Upper lobe of left lung (tissue), 6 donors: ENCODE measurements at regions not wholly inside any gene's neighbourhood (a gene's known extent, or its start where the extent isn't known, plus 50 kb on each side); places are given as distances from the start of the nearest gene placed in this dataset.

Experiments used
- ATAC-seq, 2 donors: fragments of 200-7000 bp; cut with Tn5 transposase; one replicate each; pipeline ENCODE4 v1.9.1; 2022; ENCODE audit warnings: mild to moderate bottlenecking in 2 of 2, moderate library complexity in 2 of 2; ENCODE audit not compliant: low FRiP score in 2 of 2
- DNase-seq, 2 donors: peaks; one replicate each; pipeline ENCODE4 v3.0.0-alpha.2; 2019 to 2020
- H3K27ac ChIP-seq, 4 donors: fragments of 200-600 bp; sonication (generic); one replicate each; pipeline ENCODE4 v1.5.1; 2016 to 2019
- H3K27me3 ChIP-seq, 4 donors: fragments of 200-600 bp; sonication (generic); one replicate each; pipeline ENCODE4 v1.5.1; 2017 to 2019
- H3K36me3 ChIP-seq, 4 donors: fragments of 200-600 bp; sonication (generic); one replicate each; pipeline ENCODE4 v1.5.1; 2016 to 2019
- H3K4me1 ChIP-seq, 4 donors: fragments of 200-600 bp; sonication (generic); one replicate each; pipeline ENCODE4 v1.5.1; 2018 to 2019
- H3K4me3 ChIP-seq, 4 donors: fragments of 200-600 bp; sonication (generic); one replicate each; pipeline ENCODE4 v1.5.1; 2017 to 2019; ENCODE audit warnings: mild to moderate bottlenecking in 2 of 4, moderate library complexity in 1 of 4
- H3K9me3 ChIP-seq, 4 donors: fragments of 200-600 bp; sonication (generic); one replicate each; pipeline ENCODE4 v1.5.1; 2018 to 2019
- CTCF ChIP-seq, 6 experiments: fragments of 450-650 bp in 4 of 6; fragments of 200-600 bp in 2 of 6; sonication (generic) in 2 of 6; IDR thresholded peaks; one replicate each; pipeline ENCODE4 v1.5.1; 2016 to 2019; ENCODE audit warnings: antibody characterized with exemption in 6 of 6
- EP300 ChIP-seq, 4 donors: sonication (generic); formaldehyde crosslinking; IDR thresholded peaks; one replicate each; pipeline ENCODE4 v1.5.1; 2017; ENCODE audit warnings: antibody characterized with exemption in 4 of 4, control low read depth in 2 of 4
- POLR2A ChIP-seq, 4 donors: fragments of 450-650 bp; IDR thresholded peaks; one replicate each; pipeline ENCODE4 v1.5.1; 2016 to 2017; ENCODE audit warnings: antibody characterized with exemption in 4 of 4, mild to moderate bottlenecking in 2 of 4
- POLR2AphosphoS5 ChIP-seq, 2 donors: sonication (generic); formaldehyde crosslinking; IDR thresholded peaks; one replicate each; pipeline ENCODE4 v1.5.1; 2017; ENCODE audit warnings: antibody characterized with exemption in 2 of 2
- WGBS, 2 donors: methylation state at CpG; one replicate each; pipeline ENCODE4 v1.1.5; 2017 to 2018; 5-methylcytosine and 5-hydroxymethylcytosine counted together
- donor health status: DM: no; HTN: no; CAD: no; lungs with moderate emphysema.
- donor health status: DM: no; HTN: yes; CAD: no; lungs with severe emphysema.

GRCh38 chr6:43847741-43848630 is 78.0 kb downstream of the VEGFA start:
- Histone ChIP-seq H3K27me3 (no peaks in the 10 kb centered on the region), H3K9me3 (no peaks in the 10 kb centered on the region), H3K4me1 (peaks cover 0 to 3% (median 0%) of the 10 kb centered on the region in 4 donors), H3K27ac (no peak overlapping the region), H3K36me3 (no peaks in the 10 kb centered on the region), H3K4me3 (no peak overlapping the region)
- TF ChIP-seq POLR2A (IDR thresholded peaks at IDR 0.05) (no peak), CTCF (IDR thresholded peaks at IDR 0.05) (no peak), POLR2AphosphoS5 (IDR thresholded peaks at IDR 0.05) (no peak), EP300 (IDR thresholded peaks at IDR 0.05) (no peak)
- 74 to 80% methylated on average over 5 of the region's 5 CpGs for WGBS, 2 donors
- no peak for DNase-seq
- no peak for ATAC-seq

- no peaks in the 10 kb centered on the region for H3K4me1 ChIP-seq
- no peak overlapping the region for H3K27ac ChIP-seq
- no peaks in the 10 kb centered on the region for H3K36me3 ChIP-seq
- no peak overlapping the region for H3K4me3 ChIP-seq
- no peak for TF ChIP-seq POLR2A (IDR thresholded peaks at IDR 0.05)
- ATAC-seq (no peak), DNase-seq (no peak)
- H3K9me3 ChIP-seq, result no peaks in the 10 kb centered on the region
- WGBS, 2 donors, result 87 to 91% methylated on average over 8 of the region's 8 CpGs
- no peaks in the 10 kb centered on the region for H3K27me3 ChIP-seq
These were observed 76.5 kb downstream of the VEGFA start for GRCh38 chr6:43846556-43846955.

GRCh38 chr6:43845646-43846045 is 75.6 kb downstream of the VEGFA start:
- 56 to 66% methylated on average over 3 of the region's 3 CpGs for WGBS, 2 donors
- no peak for TF ChIP-seq POLR2AphosphoS5 (IDR thresholded peaks at IDR 0.05)
- no peak for TF ChIP-seq CTCF (IDR thresholded peaks at IDR 0.05)
- TF ChIP-seq POLR2A (IDR thresholded peaks at IDR 0.05), result no peak
- TF ChIP-seq EP300 (IDR thresholded peaks at IDR 0.05), result no peak
- ATAC-seq (no peak), DNase-seq (no peak)
- no peaks in the 10 kb centered on the region for H3K9me3 ChIP-seq
- H3K36me3 ChIP-seq, result no peaks in the 10 kb centered on the region
- no peaks in the 10 kb centered on the region for H3K27me3 ChIP-seq
- H3K27ac ChIP-seq, result no peak overlapping the region
- H3K4me3 ChIP-seq, result no peak overlapping the region
- H3K4me1 ChIP-seq, result no peaks in the 10 kb centered on the region

GRCh38 chr6:43843669-43844171 is 73.7 kb downstream of the VEGFA start:
- 79 to 87% methylated on average over 4 of the region's 4 CpGs for whole genome bisulfite sequencing, 2 donors
- H3K27ac ChIP-seq, result no peak overlapping the region
- no peak overlapping the region for H3K4me3 ChIP-seq
- peaks cover 0 to under 1% (median under 1%) of the 10 kb centered on the region in 4 donors for H3K4me1 ChIP-seq
- DNase-seq (no peak), ATAC-seq (no peak)
- H3K27me3 ChIP-seq, result no peaks in the 10 kb centered on the region
- TF ChIP-seq CTCF (IDR thresholded peaks at IDR 0.05) (no peak), POLR2A (IDR thresholded peaks at IDR 0.05) (no peak), EP300 (IDR thresholded peaks at IDR 0.05) (no peak), POLR2AphosphoS5 (IDR thresholded peaks at IDR 0.05) (no peak)
- no peaks in the 10 kb centered on the region for H3K36me3 ChIP-seq
- H3K9me3 ChIP-seq, result no peaks in the 10 kb centered on the region

GRCh38 chr6:43843097-43843645 is 73.2 kb downstream of the VEGFA start:
- Histone ChIP-seq H3K4me3 (no peak overlapping the region), H3K27me3 (no peaks in the 10 kb centered on the region), H3K36me3 (no peaks in the 10 kb centered on the region), H3K27ac (no peak overlapping the region), H3K9me3 (no peaks in the 10 kb centered on the region), H3K4me1 (peaks cover 0 to 6% (median 4%) of the 10 kb centered on the region in 4 donors)
- TF ChIP-seq POLR2AphosphoS5 (IDR thresholded peaks at IDR 0.05), result no peak
- no peak for TF ChIP-seq EP300 (IDR thresholded peaks at IDR 0.05)
- no peak for TF ChIP-seq CTCF (IDR thresholded peaks at IDR 0.05)
- TF ChIP-seq POLR2A (IDR thresholded peaks at IDR 0.05), result no peak
- 55 to 59% methylated on average over 5 of the region's 5 CpGs for WGBS, 2 donors
- DNase-seq (no peak), ATAC-seq (no peak)
